Common myeloid progenitor, CD34-positive (primary cell): ENCODE measurements at regions not wholly inside any gene's neighbourhood (a gene's known extent, or its start where the extent isn't known, plus 50 kb on each side); places are given as distances from the start of the nearest gene placed in this dataset.
A peak's percentile ranks its signal among the peaks of the same experiment; 100 is the strongest.
"Not testable (repeated sequence)": the region's sequence is repeated elsewhere in the genome, so short reads cannot be mapped to it uniquely, and the experiment has no call there.

ENCODE experiments used
- CTCF ChIA-PET: fragments of 350-600 bp; sonication (Branson Sonifier 250); formaldehyde crosslinking; loops from one replicate; lab custom pipeline; 2021; ENCODE audit warnings: antibody characterized with exemption; lab: Charles Lee
- POLR2A ChIA-PET: fragments of 350-600 bp; sonication (Branson Sonifier 250); formaldehyde crosslinking; loops from one replicate; lab custom pipeline; 2021; ENCODE audit warnings: antibody characterized with exemption; lab: Charles Lee
- DNase-seq, 3 donors: peaks; one replicate each; pipeline versions ENCODE4 v3.0.0 to v3.0.0-alpha.2; 2013
- H3K27ac ChIP-seq, 2 experiments: 1 replicate in 1 of 2; 2 replicates in 1 of 2; pipeline ENCODE4 v1.7.0; 2013; ENCODE audit warnings: inconsistent platforms in 2 of 2, low read length in 2 of 2, mild to moderate bottlenecking in 2 of 2, low read depth in 1 of 2, moderate library complexity in 1 of 2; ENCODE audit not compliant: severe bottlenecking in 2 of 2, insufficient read depth in 1 of 2, poor library complexity in 1 of 2
- H3K27me3 ChIP-seq, 5 experiments: replicated peaks in 2 of 5; 1 replicate in 3 of 5; 2 replicates in 2 of 5; pipeline versions ENCODE4 v1.6.1 to v1.7.0; 2013; ENCODE audit warnings: low read length in 4 of 5, mild to moderate bottlenecking in 2 of 5, moderate library complexity in 2 of 5, inconsistent platforms in 1 of 5; ENCODE audit not compliant: insufficient read depth in 5 of 5, control insufficient read depth in 4 of 5
- H3K36me3 ChIP-seq, 4 experiments: 1 replicate in 2 of 4; 2 replicates in 2 of 4; pipeline versions ENCODE4 v1.6.1 to v1.7.0; 2013; ENCODE audit warnings: low read length in 3 of 4, control low read depth in 1 of 4, mild to moderate bottlenecking in 1 of 4; ENCODE audit not compliant: control insufficient read depth in 4 of 4, insufficient read depth in 4 of 4
- H3K4me1 ChIP-seq, 4 experiments: 1 replicate in 3 of 4; 2 replicates in 1 of 4; pipeline versions ENCODE4 v1.6.1 to v1.7.1; 2013; ENCODE audit warnings: low read length in 3 of 4, mild to moderate bottlenecking in 3 of 4, control low read depth in 1 of 4, inconsistent platforms in 1 of 4, moderate library complexity in 1 of 4; ENCODE audit not compliant: control insufficient read depth in 4 of 4, insufficient read depth in 4 of 4; ENCODE audit errors: control extremely low read depth in 1 of 4
- H3K4me3 ChIP-seq, 7 experiments: 1 replicate in 4 of 7; 2 replicates in 3 of 7; pipeline versions ENCODE4 v1.5.1 to v1.7.0; 2013; ENCODE audit warnings: mild to moderate bottlenecking in 7 of 7, low read length in 6 of 7, moderate library complexity in 6 of 7, inconsistent platforms in 2 of 7, low read depth in 2 of 7, control low read depth in 1 of 7; ENCODE audit not compliant: insufficient read depth in 4 of 7, control insufficient read depth in 1 of 7; ENCODE audit errors: extremely low read depth in 1 of 7
- H3K9me3 ChIP-seq, 5 experiments: 1 replicate in 4 of 5; 2 replicates in 1 of 5; pipeline versions ENCODE4 v1.6.1 to v1.7.1; 2013; ENCODE audit warnings: low read length in 4 of 5, mild to moderate bottlenecking in 2 of 5, inconsistent platforms in 1 of 5, low read depth in 1 of 5, moderate library complexity in 1 of 5; ENCODE audit not compliant: control insufficient read depth in 4 of 5, insufficient read depth in 2 of 5; ENCODE audit errors: control extremely low read depth in 1 of 5
- WGBS: methylation state at CpG from one replicate; pipeline ENCODE4 v1.1.5; 2013; ENCODE audit not compliant: insufficient coverage; 5-methylcytosine and 5-hydroxymethylcytosine counted together

DNA sequence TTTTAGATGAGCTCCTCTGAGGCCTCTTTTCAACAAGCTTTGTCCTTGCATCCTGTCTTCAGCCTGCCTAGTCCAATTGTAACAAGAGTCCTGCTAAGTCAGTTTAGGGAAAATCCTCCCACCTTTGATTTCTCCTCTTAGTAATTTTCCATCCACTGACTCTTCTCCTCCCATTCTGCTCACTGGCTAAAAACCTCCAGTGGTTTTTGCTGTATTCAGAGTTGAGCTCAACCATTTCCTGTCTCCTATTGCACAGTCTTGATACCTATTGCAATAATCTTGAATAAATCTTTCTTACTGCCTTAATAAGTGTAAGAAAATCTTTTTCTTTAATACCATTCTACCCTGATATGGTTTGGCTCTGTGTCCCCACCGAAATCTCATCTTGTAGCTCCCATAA is 117.8 kb upstream of the ENPP6 start:
- ChIA-PET CTCF (interaction anchor here (1.0 kb wide), 1 partner anchor 18 kb away, joined by 3 read pairs; no protein-coding TSS in a partner anchor), POLR2A (no interaction called here)

DNA sequence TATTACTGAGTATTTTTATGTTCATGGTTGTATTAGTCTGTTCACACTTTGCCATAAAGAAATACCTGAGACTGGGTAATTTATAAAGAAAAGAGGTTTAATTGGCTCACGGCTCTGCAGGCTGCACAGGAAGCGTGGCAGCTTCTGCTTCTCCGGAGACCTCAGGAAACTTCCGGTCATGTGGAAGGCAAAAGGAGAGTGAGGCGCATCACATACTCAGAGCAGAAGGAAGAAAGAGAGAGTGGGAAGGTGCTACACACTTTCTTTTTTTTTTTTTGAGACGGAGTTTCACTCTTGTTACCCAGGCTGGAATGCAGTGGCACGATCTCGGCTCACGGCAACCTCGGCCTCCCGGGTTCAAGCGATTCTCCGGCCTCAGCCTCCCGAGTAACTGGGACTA is 115.8 kb upstream of the ENPP6 start:
- H3K27ac ChIP-seq, H3K4me3 ChIP-seq, CTCF ChIA-PET, H3K36me3 ChIP-seq, POLR2A ChIA-PET, H3K9me3 ChIP-seq, H3K27me3 ChIP-seq: not testable (repeated sequence)
- 81% methylated on average over 9 of the region's 14 CpGs for WGBS
- peaks cover 5 to 21% (median 11%) of the 10 kb centered on the region in 4 experiments for H3K4me1 ChIP-seq
- DNase-seq: peak in 2 of 3 donors; percentile 55 to 64

More for the DNA sequence above, 117.8 kb upstream of the ENPP6 start:
- no peak for DNase-seq
- Histone ChIP-seq H3K4me3 (no peak overlapping the region), H3K27me3 (no peaks in the 10 kb centered on the region), H3K36me3 (no peaks in the 10 kb centered on the region), H3K9me3 (peaks cover 0 to 8% (median 3%) of the 10 kb centered on the region in 5 experiments), H3K27ac (no peak overlapping the region), H3K4me1 (peaks cover 5 to 10% (median 9%) of the 10 kb centered on the region in 4 experiments)
- WGBS: no CpG with 5 or more reads among the region's 1 CpG

DNA sequence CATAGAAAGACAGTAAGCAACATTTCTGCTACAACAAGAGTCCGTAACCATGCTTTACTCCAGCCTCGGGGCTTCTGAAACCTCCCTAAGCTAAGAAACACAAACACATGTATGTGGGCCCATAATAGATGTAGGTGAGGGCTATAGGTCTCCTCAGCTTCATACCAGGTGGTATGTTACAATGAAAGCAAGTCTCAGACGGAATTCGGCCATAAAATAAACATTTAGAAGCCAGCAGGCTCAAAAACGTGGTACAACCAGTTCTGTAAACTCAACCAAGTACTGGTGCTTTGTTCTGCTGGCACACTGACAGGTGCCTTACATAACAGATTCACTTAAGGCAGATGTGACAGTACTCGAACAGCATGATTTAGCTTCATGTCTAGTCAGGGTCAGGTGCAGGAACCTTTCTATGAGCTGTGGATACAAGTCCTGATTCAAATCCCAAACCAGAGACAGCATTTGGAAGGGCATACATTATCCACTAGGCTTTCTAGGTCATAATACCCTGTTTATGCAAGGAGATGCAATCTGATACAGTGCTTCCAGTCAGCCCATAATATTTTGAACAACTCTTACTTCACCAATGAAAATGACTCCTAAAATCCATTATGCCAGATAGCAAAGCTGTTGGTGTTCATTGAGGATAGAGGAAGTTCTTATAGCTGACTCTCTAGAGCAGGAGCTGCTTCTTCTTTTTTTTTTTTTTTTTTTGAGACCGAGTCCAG is 113.8 kb upstream of the ENPP6 start:
- no peak overlapping the region for H3K27ac ChIP-seq
- no peaks in the 10 kb centered on the region for H3K9me3 ChIP-seq
- 98% methylated on average over 4 of the region's 7 CpGs for WGBS
- POLR2A ChIA-PET: no interaction called here
- H3K36me3 ChIP-seq: no peaks in the 10 kb centered on the region
- no peaks in the 10 kb centered on the region for H3K27me3 ChIP-seq
- DNase-seq: peak in 2 of 3 donors; percentile 42 to 47
- CTCF ChIA-PET: interaction anchor here (0.7 to 1.7 kb wide), 4 partner anchors 23 to 86 kb away, joined by 3 to 4 read pairs (median 4); no protein-coding TSS in a partner anchor
- H3K4me3 ChIP-seq: no peak overlapping the region
- H3K4me1 ChIP-seq: peaks cover 5 to 27% (median 16%) of the 10 kb centered on the region in 4 experiments

DNA sequence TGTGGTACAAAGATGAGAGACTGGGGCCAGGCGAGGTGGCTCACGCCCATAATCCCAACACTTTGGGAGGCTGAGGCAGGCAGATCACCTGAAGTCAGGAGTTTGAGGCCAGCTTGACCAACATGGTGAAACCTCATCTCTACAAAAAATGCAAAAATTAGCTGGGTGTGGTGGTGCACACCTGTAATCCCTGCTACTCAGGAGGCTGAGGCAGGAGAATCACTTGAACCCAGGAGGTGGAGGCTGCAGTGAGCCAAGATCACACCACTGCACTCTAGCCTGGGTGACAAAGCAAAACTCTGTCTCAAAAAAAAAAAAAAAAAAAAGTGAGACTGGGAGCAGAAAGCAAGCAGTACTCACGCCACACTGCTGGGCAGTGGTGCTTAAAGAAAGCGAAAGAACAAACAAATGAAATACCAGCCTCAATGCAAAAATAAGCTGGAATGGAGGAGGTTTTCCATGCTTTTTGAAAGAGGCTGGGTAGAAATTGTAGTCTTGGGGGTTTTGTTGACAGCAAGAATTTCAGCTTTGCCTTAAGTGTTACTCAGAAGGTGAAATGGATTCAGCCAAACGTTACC is 112.9 kb upstream of the ENPP6 start:
- POLR2A ChIA-PET, H3K27me3 ChIP-seq, H3K4me3 ChIP-seq, DNase-seq, H3K9me3 ChIP-seq, H3K27ac ChIP-seq, H3K36me3 ChIP-seq: not testable (repeated sequence)
- peaks cover 4 to 27% (median 15%) of the 10 kb centered on the region in 4 experiments for H3K4me1 ChIP-seq
- WGBS: 100% methylated on average over 2 of the region's 5 CpGs
- CTCF ChIA-PET: interaction anchor here (0.7 to 1.7 kb wide), 5 partner anchors 24 to 86 kb away, joined by 3 to 4 read pairs (median 3); no protein-coding TSS in a partner anchor

DNA sequence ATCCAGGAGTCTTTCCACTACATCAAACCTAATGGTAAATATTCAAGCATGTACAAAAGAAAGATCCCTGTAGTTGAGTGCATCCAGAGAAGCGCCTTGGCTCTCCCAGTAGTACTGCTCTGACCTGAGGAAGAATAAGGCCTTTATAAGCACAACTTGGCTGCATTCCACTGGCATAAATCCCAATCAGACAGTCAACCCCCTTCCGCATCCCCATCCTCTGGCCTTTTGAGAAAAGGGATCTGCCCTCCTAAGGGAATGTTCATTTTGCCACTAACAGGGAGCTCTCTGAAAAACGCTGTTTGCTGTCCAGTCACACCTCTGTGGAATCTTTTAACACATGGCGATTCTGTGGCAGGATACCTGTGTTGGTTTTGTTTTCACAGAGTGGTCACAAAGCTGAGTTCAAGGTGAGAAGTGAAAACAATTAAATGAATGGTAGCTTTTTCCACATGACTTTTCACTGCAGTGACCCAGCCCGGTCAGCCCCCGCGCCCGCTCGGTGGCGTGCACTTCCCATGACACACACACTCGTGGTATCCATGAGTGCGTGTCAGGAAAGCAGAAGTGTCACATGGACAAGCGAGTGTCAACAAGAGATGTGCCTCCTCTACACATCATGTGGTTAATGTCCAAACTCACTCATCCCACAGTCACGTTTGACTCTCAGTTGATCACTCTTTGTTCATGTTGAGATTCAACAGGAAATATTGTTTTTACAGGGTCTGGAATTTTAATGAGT is 112.2 kb upstream of the ENPP6 start:
- POLR2A ChIA-PET: no interaction called here
- Histone ChIP-seq H3K36me3 (no peaks in the 10 kb centered on the region), H3K27ac (no peak overlapping the region), H3K9me3 (no peaks in the 10 kb centered on the region), H3K4me1 (peaks cover 0 to 27% (median 13%) of the 10 kb centered on the region in 4 experiments), H3K4me3 (no peak overlapping the region), H3K27me3 (no peaks in the 10 kb centered on the region)
- CTCF ChIA-PET: interaction anchor here (0.8 to 1.2 kb wide), 2 partner anchors 45 to 144 kb away, joined by 3 read pairs; partner anchors contain the start of gene IRF2
- 96% methylated on average over 12 of the region's 14 CpGs for WGBS
- peak in 2 of 3 donors; percentile 33 to 48 for DNase-seq

DNA sequence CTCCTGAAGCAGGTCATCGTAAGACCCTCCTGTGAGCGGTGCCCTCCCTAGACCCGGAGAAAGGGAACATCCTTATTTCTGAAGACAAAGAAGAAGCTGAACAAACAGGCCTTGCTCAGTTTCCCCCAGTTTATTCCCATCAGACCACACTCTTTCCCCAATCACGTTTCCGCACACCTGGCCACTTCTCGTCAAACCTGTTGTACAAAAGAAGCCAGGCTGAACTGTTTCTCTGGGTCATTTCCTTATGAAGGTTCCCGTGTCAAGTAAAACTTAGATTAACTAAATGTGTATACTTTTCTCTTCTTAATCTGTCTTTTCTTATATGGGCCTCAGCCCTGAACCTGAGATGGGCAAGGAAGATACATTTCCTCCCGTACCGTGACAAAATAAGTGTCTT is 111.6 kb upstream of the ENPP6 start:
- ChIA-PET POLR2A (no interaction called here), CTCF (interaction anchor here (1.2 kb wide), 1 partner anchor 145 kb away, joined by 3 read pairs; the partner anchor contains the start of gene IRF2)
- peaks cover 0 to 27% (median 13%) of the 10 kb centered on the region in 4 experiments for H3K4me1 ChIP-seq
- H3K9me3 ChIP-seq: no peaks in the 10 kb centered on the region
- no peak for DNase-seq
- WGBS: 97% methylated on average over 8 of the region's 9 CpGs
- H3K36me3 ChIP-seq: no peaks in the 10 kb centered on the region
- no peak overlapping the region for H3K4me3 ChIP-seq
- H3K27me3 ChIP-seq: no peaks in the 10 kb centered on the region
- no peak overlapping the region for H3K27ac ChIP-seq
